ENCODE measurements at regions not wholly inside any gene's neighbourhood (a gene's known extent, or its start where the extent isn't known, plus 50 kb on each side); places are given as distances from the start of the nearest gene placed in this dataset.

GRCh38 chr20:52754366-52754765, 217.8 kb upstream of the TSHZ2 start:
- Histone ChIP-seq H3K27me3 (ENCODE audit: control insufficient read depth in 1 of 2, insufficient read depth in 2 of 2, low read length in 2 of 2) (no peaks in the 10 kb centered on the region), H3K27ac (ENCODE audit: low read length) (no peak overlapping the region), H3K36me3 (ENCODE audit: control insufficient read depth in 2 of 2, insufficient read depth in 2 of 2, low read length in 2 of 2) (no peaks in the 10 kb centered on the region), H3K9ac (ENCODE audit: low read length in 2 of 2) (no peak overlapping the region), H3K4me3 (ENCODE audit: low read length in 2 of 2) (no peak overlapping the region), H3K9me3 (ENCODE audit: control insufficient read depth in 2 of 2, low read length in 2 of 2) (no peaks in the 10 kb centered on the region), H3K4me1 (ENCODE audit: control insufficient read depth, insufficient read depth, low read length) (no peaks in the 10 kb centered on the region)

GRCh38 chr20:52752023-52752422, 220.1 kb upstream of the TSHZ2 start:
- Histone ChIP-seq H3K27me3 (ENCODE audit: control insufficient read depth in 1 of 2, insufficient read depth in 2 of 2, low read length in 2 of 2) (no peaks in the 10 kb centered on the region), H3K4me1 (ENCODE audit: control insufficient read depth, insufficient read depth, low read length) (no peaks in the 10 kb centered on the region), H3K27ac (ENCODE audit: low read length) (no peak overlapping the region), H3K36me3 (ENCODE audit: control insufficient read depth in 2 of 2, insufficient read depth in 2 of 2, low read length in 2 of 2) (no peaks in the 10 kb centered on the region), H3K4me3 (ENCODE audit: low read length in 2 of 2) (no peak overlapping the region), H3K9me3 (ENCODE audit: control insufficient read depth in 2 of 2, low read length in 2 of 2) (peaks cover 0 to 2% of the 10 kb centered on the region in 2 donors), H3K9ac (ENCODE audit: low read length in 2 of 2) (no peak overlapping the region)

GRCh38 chr20:52751571-52751970, 220.6 kb upstream of the TSHZ2 start:
- H3K27me3 ChIP-seq (ENCODE audit: control insufficient read depth in 1 of 2, insufficient read depth in 2 of 2, low read length in 2 of 2), result no peaks in the 10 kb centered on the region
- H3K4me3 ChIP-seq (ENCODE audit: low read length in 2 of 2), result no peak overlapping the region
- H3K4me1 ChIP-seq (ENCODE audit: control insufficient read depth, insufficient read depth, low read length), result no peaks in the 10 kb centered on the region
- peaks cover 0 to 2% of the 10 kb centered on the region in 2 donors for H3K9me3 ChIP-seq (ENCODE audit: control insufficient read depth in 2 of 2, low read length in 2 of 2)
- H3K9ac ChIP-seq (ENCODE audit: low read length in 2 of 2), result no peak overlapping the region
- H3K27ac ChIP-seq (ENCODE audit: low read length), result no peak overlapping the region
- no peaks in the 10 kb centered on the region for H3K36me3 ChIP-seq (ENCODE audit: control insufficient read depth in 2 of 2, insufficient read depth in 2 of 2, low read length in 2 of 2)

GRCh38 chr20:52749938-52750337, 222.2 kb upstream of the TSHZ2 start:
- no peaks in the 10 kb centered on the region for H3K4me1 ChIP-seq (ENCODE audit: control insufficient read depth, insufficient read depth, low read length)
- H3K4me3 ChIP-seq (ENCODE audit: low read length in 2 of 2), result no peak overlapping the region
- peaks cover 0 to 2% of the 10 kb centered on the region in 2 donors for H3K9me3 ChIP-seq (ENCODE audit: control insufficient read depth in 2 of 2, low read length in 2 of 2)
- no peaks in the 10 kb centered on the region for H3K27me3 ChIP-seq (ENCODE audit: control insufficient read depth in 1 of 2, insufficient read depth in 2 of 2, low read length in 2 of 2)
- H3K27ac ChIP-seq (ENCODE audit: low read length), result no peak overlapping the region
- no peaks in the 10 kb centered on the region for H3K36me3 ChIP-seq (ENCODE audit: control insufficient read depth in 2 of 2, insufficient read depth in 2 of 2, low read length in 2 of 2)
- no peak overlapping the region for H3K9ac ChIP-seq (ENCODE audit: low read length in 2 of 2)

- Histone ChIP-seq H3K9ac (ENCODE audit: low read length in 2 of 2) (no peak overlapping the region), H3K36me3 (ENCODE audit: control insufficient read depth in 2 of 2, insufficient read depth in 2 of 2, low read length in 2 of 2) (no peaks in the 10 kb centered on the region), H3K27ac (ENCODE audit: low read length) (no peak overlapping the region), H3K4me1 (ENCODE audit: control insufficient read depth, insufficient read depth, low read length) (no peaks in the 10 kb centered on the region), H3K4me3 (ENCODE audit: low read length in 2 of 2) (no peak overlapping the region), H3K27me3 (ENCODE audit: control insufficient read depth in 1 of 2, insufficient read depth in 2 of 2, low read length in 2 of 2) (no peaks in the 10 kb centered on the region), H3K9me3 (ENCODE audit: control insufficient read depth in 2 of 2, low read length in 2 of 2) (peaks cover 0 to 2% of the 10 kb centered on the region in 2 donors)
Measured at GRCh38 chr20:52748990-52749389, 223.2 kb upstream of the TSHZ2 start.

GRCh38 chr20:52748285-52748932, 223.7 kb upstream of the TSHZ2 start:
- H3K27ac ChIP-seq (ENCODE audit: low read length), result no peak overlapping the region

GRCh38 chr20:52747845-52748284, 224.3 kb upstream of the TSHZ2 start:
- Histone ChIP-seq H3K27me3 (ENCODE audit: control insufficient read depth in 1 of 2, insufficient read depth in 2 of 2, low read length in 2 of 2) (no peaks in the 10 kb centered on the region), H3K27ac (ENCODE audit: low read length) (no peak overlapping the region)

More at GRCh38 chr20:52748285-52748932, 223.7 kb upstream of the TSHZ2 start:
- no peaks in the 10 kb centered on the region for H3K36me3 ChIP-seq (ENCODE audit: control insufficient read depth in 2 of 2, insufficient read depth in 2 of 2, low read length in 2 of 2)
- no peaks in the 10 kb centered on the region for H3K27me3 ChIP-seq (ENCODE audit: control insufficient read depth in 1 of 2, insufficient read depth in 2 of 2, low read length in 2 of 2)
- H3K4me1 ChIP-seq (ENCODE audit: control insufficient read depth, insufficient read depth, low read length), result no peaks in the 10 kb centered on the region
- H3K4me3 ChIP-seq (ENCODE audit: low read length in 2 of 2), result no peak overlapping the region
- H3K9me3 ChIP-seq (ENCODE audit: control insufficient read depth in 2 of 2, low read length in 2 of 2), result peaks cover 0 to 2% of the 10 kb centered on the region in 2 donors
- H3K9ac ChIP-seq (ENCODE audit: low read length in 2 of 2), result no peak overlapping the region

GRCh38 chr20:52746770-52747169, 225.4 kb upstream of the TSHZ2 start:
- no peak overlapping the region for H3K27ac ChIP-seq (ENCODE audit: low read length)
- H3K4me3 ChIP-seq (ENCODE audit: low read length in 2 of 2), result no peak overlapping the region
- H3K27me3 ChIP-seq (ENCODE audit: control insufficient read depth in 1 of 2, insufficient read depth in 2 of 2, low read length in 2 of 2), result no peaks in the 10 kb centered on the region
- no peaks in the 10 kb centered on the region for H3K4me1 ChIP-seq (ENCODE audit: control insufficient read depth, insufficient read depth, low read length)
- no peak overlapping the region for H3K9ac ChIP-seq (ENCODE audit: low read length in 2 of 2)
- H3K36me3 ChIP-seq (ENCODE audit: control insufficient read depth in 2 of 2, insufficient read depth in 2 of 2, low read length in 2 of 2), result no peaks in the 10 kb centered on the region
- H3K9me3 ChIP-seq (ENCODE audit: control insufficient read depth in 2 of 2, low read length in 2 of 2), result peaks cover 0 to 2% of the 10 kb centered on the region in 2 donors

More at GRCh38 chr20:52747845-52748284, 224.3 kb upstream of the TSHZ2 start:
- Histone ChIP-seq H3K4me3 (ENCODE audit: low read length in 2 of 2) (no peak overlapping the region), H3K9ac (ENCODE audit: low read length in 2 of 2) (no peak overlapping the region), H3K9me3 (ENCODE audit: control insufficient read depth in 2 of 2, low read length in 2 of 2) (peaks cover 0 to 2% of the 10 kb centered on the region in 2 donors), H3K4me1 (ENCODE audit: control insufficient read depth, insufficient read depth, low read length) (no peaks in the 10 kb centered on the region), H3K36me3 (ENCODE audit: control insufficient read depth in 2 of 2, insufficient read depth in 2 of 2, low read length in 2 of 2) (no peaks in the 10 kb centered on the region)

GRCh38 chr20:52746190-52746589, 226.0 kb upstream of the TSHZ2 start:
- Histone ChIP-seq H3K9me3 (ENCODE audit: control insufficient read depth in 2 of 2, low read length in 2 of 2) (peaks cover 0 to 2% of the 10 kb centered on the region in 2 donors), H3K4me3 (ENCODE audit: low read length in 2 of 2) (no peak overlapping the region), H3K4me1 (ENCODE audit: control insufficient read depth, insufficient read depth, low read length) (no peaks in the 10 kb centered on the region), H3K27me3 (ENCODE audit: control insufficient read depth in 1 of 2, insufficient read depth in 2 of 2, low read length in 2 of 2) (no peaks in the 10 kb centered on the region), H3K27ac (ENCODE audit: low read length) (no peak overlapping the region), H3K36me3 (ENCODE audit: control insufficient read depth in 2 of 2, insufficient read depth in 2 of 2, low read length in 2 of 2) (no peaks in the 10 kb centered on the region), H3K9ac (ENCODE audit: low read length in 2 of 2) (no peak overlapping the region)

GRCh38 chr20:52744441-52744840, 227.7 kb upstream of the TSHZ2 start:
- Histone ChIP-seq H3K9me3 (ENCODE audit: control insufficient read depth in 2 of 2, low read length in 2 of 2) (peaks cover 0 to 2% of the 10 kb centered on the region in 2 donors), H3K27me3 (ENCODE audit: control insufficient read depth in 1 of 2, insufficient read depth in 2 of 2, low read length in 2 of 2) (no peaks in the 10 kb centered on the region), H3K9ac (ENCODE audit: low read length in 2 of 2) (no peak overlapping the region), H3K4me1 (ENCODE audit: control insufficient read depth, insufficient read depth, low read length) (no peaks in the 10 kb centered on the region), H3K4me3 (ENCODE audit: low read length in 2 of 2) (no peak overlapping the region), H3K27ac (ENCODE audit: low read length) (no peak overlapping the region), H3K36me3 (ENCODE audit: control insufficient read depth in 2 of 2, insufficient read depth in 2 of 2, low read length in 2 of 2) (no peaks in the 10 kb centered on the region)

- H3K4me3 ChIP-seq (ENCODE audit: low read length in 2 of 2), result no peak overlapping the region
- H3K36me3 ChIP-seq (ENCODE audit: control insufficient read depth in 2 of 2, insufficient read depth in 2 of 2, low read length in 2 of 2), result no peaks in the 10 kb centered on the region
- no peaks in the 10 kb centered on the region for H3K27me3 ChIP-seq (ENCODE audit: control insufficient read depth in 1 of 2, insufficient read depth in 2 of 2, low read length in 2 of 2)
- no peaks in the 10 kb centered on the region for H3K4me1 ChIP-seq (ENCODE audit: control insufficient read depth, insufficient read depth, low read length)
- no peak overlapping the region for H3K9ac ChIP-seq (ENCODE audit: low read length in 2 of 2)
- H3K9me3 ChIP-seq (ENCODE audit: control insufficient read depth in 2 of 2, low read length in 2 of 2), result no peaks in the 10 kb centered on the region
- H3K27ac ChIP-seq (ENCODE audit: low read length), result no peak overlapping the region
Measured at GRCh38 chr20:52738081-52738480, 234.1 kb upstream of the TSHZ2 start.

Data from stomach smooth muscle (tissue), 2 donors.